Vagina (tissue), 2 donors: ENCODE measurements at regions not wholly inside any gene's neighbourhood (a gene's known extent, or its start where the extent isn't known, plus 50 kb on each side); places are given as distances from the start of the nearest gene placed in this dataset.

Experiments
- CTCF ChIP-seq, 3 experiments: fragments of 450-650 bp in 2 of 3; fragments of 200-600 bp in 1 of 3; sonication (generic) in 1 of 3; IDR thresholded peaks; one replicate each; pipeline ENCODE4 v1.5.1; 2017 to 2019; ENCODE audit warnings: antibody characterized with exemption in 3 of 3, mild to moderate bottlenecking in 2 of 3, moderate library complexity in 2 of 3
- POLR2AphosphoS5 ChIP-seq, 2 donors: sonication (generic); formaldehyde crosslinking; IDR thresholded peaks; one replicate each; pipeline ENCODE4 v1.9.0; 2017; ENCODE audit warnings: antibody characterized with exemption in 2 of 2, mild to moderate bottlenecking in 2 of 2, low read depth in 1 of 2; ENCODE audit not compliant: insufficient read depth in 1 of 2

- TF ChIP-seq CTCF (IDR thresholded peaks at IDR 0.05) (no peak), POLR2AphosphoS5 (IDR thresholded peaks at IDR 0.05; ENCODE audit: insufficient read depth in 1 of 2, low read depth in 1 of 2) (no peak)
Measured at GRCh38 chr21:36538761-36539160, 58.8 kb upstream of the CLDN14 start.
